Testis (tissue), 2 donors: ENCODE measurements at regions not wholly inside any gene's neighbourhood (a gene's known extent, or its start where the extent isn't known, plus 50 kb on each side); places are given as distances from the start of the nearest gene placed in this dataset.

Source experiments
- POLR2A ChIP-seq: fragments of 450-650 bp; IDR thresholded peaks from one replicate; pipeline ENCODE4 v1.6.1; 2017; ENCODE audit warnings: antibody characterized with exemption, mild to moderate bottlenecking, moderate library complexity
- TF ChIP-seq, protein P1 (sequence below), 3 experiments: fragments of 450-650 bp in 2 of 3; fragments of 200-600 bp in 1 of 3; sonication (generic) in 1 of 3; IDR thresholded peaks; one replicate each; pipeline ENCODE4 v1.5.1; 2016 to 2019; ENCODE audit warnings: antibody characterized with exemption in 3 of 3, mild to moderate bottlenecking in 2 of 3, moderate library complexity in 1 of 3

GRCh38 chr14:104401785-104402184 lies 177.8 kb upstream of the C14orf180 start:
- no peak for TF ChIP-seq POLR2A
- TF ChIP-seq, protein P1, sequence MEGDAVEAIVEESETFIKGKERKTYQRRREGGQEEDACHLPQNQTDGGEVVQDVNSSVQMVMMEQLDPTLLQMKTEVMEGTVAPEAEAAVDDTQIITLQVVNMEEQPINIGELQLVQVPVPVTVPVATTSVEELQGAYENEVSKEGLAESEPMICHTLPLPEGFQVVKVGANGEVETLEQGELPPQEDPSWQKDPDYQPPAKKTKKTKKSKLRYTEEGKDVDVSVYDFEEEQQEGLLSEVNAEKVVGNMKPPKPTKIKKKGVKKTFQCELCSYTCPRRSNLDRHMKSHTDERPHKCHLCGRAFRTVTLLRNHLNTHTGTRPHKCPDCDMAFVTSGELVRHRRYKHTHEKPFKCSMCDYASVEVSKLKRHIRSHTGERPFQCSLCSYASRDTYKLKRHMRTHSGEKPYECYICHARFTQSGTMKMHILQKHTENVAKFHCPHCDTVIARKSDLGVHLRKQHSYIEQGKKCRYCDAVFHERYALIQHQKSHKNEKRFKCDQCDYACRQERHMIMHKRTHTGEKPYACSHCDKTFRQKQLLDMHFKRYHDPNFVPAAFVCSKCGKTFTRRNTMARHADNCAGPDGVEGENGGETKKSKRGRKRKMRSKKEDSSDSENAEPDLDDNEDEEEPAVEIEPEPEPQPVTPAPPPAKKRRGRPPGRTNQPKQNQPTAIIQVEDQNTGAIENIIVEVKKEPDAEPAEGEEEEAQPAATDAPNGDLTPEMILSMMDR (IDR thresholded peaks at IDR 0.05) = no peak
